Activated gamma-delta T cell (primary cell): ENCODE measurements at regions not wholly inside any gene's neighbourhood (a gene's known extent, or its start where the extent isn't known, plus 50 kb on each side); places are given as distances from the start of the nearest gene placed in this dataset.

Experiments used
- DNase-seq: peaks from one replicate; lab custom pipeline; 2025; lab: John Stamatoyannopoulos, UW

- DNase-seq: no peak
Measured at GRCh38 chr6:105907991-105908390, 178.1 kb upstream of the PRDM1 start.

DNA sequence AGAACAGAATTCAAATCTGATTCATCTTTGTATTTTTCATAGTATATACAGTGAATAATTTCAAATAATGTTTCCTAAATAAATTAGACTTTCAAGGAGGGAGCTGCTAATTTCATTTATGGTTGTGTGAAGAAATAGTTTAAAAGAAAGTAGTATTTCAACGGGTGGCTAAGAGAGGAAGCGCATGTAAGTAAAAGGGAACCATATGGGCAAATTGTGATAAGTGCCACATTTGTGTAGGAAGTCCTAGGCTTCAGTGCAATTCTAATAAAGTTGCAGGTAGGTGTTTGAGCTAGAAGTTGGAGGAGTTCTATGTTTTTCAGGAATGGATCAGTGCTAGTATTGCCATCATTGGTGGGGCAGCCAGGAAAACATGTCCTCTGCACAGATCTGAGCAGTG, 178.8 kb upstream of the PRDM1 start:
- DNase-seq: no peak

DNA sequence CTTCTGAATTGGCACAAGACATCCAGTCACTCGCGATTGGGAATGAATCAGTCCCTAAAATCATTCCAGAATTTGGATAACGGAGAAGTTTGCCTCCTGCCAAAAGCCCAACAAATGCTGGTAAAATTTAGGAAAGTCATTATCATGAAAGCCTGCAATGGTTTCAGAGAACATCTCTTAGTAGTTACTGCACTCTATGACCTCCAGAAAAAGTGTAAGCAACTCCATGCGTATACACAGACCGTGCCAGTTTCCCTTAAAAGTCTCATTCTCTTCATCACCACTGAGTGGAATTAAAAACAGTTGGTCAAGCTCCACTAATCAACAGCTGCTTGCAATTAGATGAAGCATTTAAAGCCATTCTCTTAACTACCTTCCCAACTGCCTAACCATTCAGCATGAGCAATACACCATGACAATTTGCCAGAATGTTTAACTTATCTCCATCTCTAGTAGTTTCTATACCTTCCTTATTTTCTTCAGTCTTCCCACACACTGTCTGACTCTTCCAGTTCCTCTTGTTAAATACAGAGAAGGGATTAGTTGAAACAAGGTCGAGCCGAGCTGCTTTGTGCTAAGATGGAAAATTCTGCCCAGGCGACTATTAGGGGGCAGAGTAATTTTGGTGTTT, 183.6 kb upstream of the PRDM1 start:
- no peak for DNase-seq

GRCh38 chr6:105901583-105901982, 184.6 kb upstream of the PRDM1 start:
- DNase-seq: no peak

GRCh38 chr6:105900125-105900937, 185.8 kb upstream of the PRDM1 start:
- no peak for DNase-seq

GRCh38 chr6:105898286-105898685, 187.8 kb upstream of the PRDM1 start:
- no peak for DNase-seq

GRCh38 chr6:105897131-105897530, 189.0 kb upstream of the PRDM1 start:
- DNase-seq: no peak

- no peak for DNase-seq
Measured at GRCh38 chr6:105896821-105897095, 189.4 kb upstream of the PRDM1 start.

DNA sequence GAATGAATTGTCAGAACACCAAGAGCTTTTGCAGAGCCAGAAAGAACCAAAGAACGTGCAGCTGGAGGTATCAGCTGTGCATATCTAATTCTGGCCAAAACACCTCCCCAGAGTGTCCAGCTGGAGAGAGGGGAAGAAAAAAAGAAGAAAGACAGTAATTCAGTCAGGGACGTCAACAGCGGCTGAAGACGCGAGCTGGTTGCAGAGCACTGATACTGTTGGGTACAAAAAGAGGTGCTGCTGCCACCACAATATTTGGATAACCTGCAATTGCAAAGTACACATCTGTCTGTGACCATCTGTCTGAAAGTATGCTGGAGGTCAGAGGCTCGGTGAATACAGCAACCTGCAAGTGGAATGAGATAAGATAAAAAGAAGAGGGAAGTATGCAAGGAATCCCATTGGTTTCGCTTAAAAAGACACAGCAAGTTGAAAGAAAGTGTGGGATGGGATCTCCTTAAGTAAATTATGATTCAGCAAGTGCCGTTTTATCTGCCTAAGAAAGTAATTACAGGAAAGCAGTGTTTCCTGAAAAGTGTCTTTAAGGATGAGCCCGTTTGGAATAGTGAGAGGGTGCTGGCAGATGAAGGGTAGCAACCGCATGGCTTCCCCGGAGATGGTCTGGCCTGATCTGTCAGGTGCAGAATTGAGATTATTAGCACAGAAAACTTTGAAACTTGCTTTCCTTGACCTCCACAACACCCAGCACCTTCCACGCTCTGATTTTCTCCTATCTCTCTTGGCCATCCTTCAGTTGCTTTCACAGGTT, 189.9 kb upstream of the PRDM1 start:
- no peak for DNase-seq

- no peak for DNase-seq
Measured at GRCh38 chr6:105894556-105894955, 191.6 kb upstream of the PRDM1 start.

DNA sequence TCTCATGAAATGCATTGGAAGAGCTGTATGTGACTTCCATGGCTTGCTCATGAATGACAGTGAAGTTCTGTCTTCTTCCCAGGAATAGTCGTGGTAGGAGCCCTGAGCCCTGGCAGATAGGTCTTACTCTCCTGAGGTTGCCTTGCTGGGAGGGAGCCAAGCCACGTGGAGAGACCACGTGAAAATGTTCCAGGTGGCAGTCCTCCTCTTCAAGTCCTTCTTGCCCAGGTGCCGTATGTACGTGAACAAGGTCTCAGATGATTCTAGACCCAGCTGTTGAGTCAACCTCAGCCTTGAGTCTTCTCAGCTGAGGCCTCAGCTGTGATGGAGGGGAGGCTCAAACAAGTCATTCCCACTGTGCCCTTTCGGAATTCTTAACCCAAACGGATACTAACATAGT, 192.4 kb upstream of the PRDM1 start:
- DNase-seq: no peak

DNA sequence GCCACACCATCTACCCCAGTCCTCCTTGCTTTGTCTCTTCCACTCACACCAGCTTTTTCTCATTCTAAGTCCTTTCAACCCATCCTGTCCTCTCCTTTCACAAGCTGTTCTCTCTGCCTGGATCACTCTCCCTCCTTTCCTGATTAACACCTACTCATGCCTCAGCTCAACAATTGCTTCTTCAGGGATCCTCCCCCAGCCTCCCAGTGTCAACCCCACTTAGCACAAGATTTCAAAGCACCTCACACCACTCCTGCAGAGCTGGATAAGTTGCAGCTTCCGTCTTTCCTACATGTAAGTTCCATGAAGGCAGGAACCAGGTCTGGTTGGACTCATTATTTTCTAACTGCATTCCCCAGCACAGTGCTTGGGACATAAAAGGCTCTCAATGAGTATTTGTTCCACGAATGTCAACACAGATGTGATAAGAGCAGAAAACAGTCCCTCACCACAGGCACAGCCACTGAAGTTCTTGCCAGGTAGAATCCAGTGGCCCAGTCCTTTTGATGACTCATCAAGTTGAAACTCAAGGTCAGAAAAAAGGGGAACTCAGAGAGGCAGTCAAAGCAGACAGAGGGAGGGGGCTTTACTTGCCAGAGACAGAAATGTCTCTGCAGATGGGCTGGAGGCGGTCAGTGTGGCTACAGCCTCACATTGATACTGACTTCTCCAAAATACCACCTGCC, 193.4 kb upstream of the PRDM1 start:
- DNase-seq: no peak

DNA sequence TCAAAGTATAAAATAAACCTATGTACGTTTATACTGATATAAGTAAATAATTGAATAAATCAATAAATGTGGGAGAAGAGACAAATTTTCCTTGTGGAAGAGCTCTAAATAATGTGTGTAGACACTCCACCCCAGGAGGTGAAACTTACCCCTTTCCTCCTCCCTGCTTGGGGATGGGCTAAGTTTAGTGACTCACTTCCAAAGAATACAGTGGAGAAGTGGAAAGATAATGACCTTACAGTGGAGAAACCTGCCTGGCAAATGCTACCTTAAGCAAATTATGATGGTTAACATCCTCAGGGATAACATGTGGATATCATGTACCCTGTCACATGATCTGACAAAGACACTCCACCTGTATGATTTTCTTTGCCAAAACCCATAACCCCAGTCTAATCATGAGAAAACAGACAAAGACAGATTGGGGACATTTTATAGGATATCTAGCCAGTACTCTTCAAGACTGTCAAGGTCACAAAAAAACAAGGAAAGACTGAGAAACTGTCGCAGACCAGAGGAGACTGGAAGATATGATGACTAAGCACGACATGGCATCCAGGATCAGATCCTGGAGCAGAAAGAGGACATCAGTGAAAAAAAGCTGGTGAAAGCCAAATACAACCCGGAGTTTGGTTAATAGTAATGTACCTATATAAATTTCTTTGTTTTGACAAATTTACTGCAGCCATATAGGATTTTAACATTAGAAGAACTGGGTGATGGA, 195.5 kb upstream of the PRDM1 start:
- no peak for DNase-seq

DNA sequence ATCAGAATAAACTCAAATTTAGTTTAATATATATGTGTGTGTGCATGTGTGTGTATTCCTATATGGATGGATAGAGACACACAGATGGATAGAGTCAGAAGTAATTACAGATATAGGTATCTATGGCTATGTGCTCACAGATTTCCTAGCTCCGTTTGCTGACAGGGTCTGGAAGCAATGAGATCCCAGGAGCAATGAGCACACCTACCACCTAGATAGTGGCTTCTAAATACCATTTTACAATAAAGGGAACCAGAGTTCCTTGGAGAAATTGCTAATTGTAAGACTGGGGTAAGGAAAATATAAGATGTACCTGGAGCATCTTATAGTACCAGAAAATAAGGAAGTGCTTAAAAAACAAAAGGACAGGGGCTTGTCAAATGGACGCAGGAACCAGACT, 196.2 kb upstream of the PRDM1 start:
- no peak for DNase-seq

GRCh38 chr6:105886814-105887544, 199.2 kb upstream of the PRDM1 start:
- no peak for DNase-seq

- DNase-seq: no peak
Measured at GRCh38 chr6:105886066-105886813, 199.9 kb upstream of the PRDM1 start.

GRCh38 chr6:105884426-105884825, 201.7 kb upstream of the PRDM1 start:
- no peak for DNase-seq

DNA sequence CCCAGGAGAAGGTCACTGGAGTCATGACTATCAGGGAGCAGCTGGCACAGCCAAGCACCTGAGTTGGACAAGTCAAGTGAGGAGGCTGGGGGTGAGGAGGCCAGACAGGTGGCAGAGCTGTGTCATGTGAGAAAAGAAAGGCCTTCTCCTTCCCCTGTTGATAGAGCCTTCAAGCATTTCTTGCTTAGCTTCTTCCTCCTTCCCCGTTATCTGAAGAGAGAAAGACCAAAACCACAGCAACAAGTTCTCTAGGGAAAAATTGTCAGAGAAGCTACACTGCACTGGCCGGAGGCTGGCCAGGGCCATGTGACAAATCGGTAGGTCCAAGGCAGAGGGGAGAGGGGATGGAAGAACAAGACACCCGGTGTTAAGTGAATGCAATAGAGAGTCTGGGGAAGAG, 202.1 kb upstream of the PRDM1 start:
- DNase-seq: no peak

- no peak for DNase-seq
Measured at GRCh38 chr6:105882828-105883227, 203.3 kb upstream of the PRDM1 start.

DNA sequence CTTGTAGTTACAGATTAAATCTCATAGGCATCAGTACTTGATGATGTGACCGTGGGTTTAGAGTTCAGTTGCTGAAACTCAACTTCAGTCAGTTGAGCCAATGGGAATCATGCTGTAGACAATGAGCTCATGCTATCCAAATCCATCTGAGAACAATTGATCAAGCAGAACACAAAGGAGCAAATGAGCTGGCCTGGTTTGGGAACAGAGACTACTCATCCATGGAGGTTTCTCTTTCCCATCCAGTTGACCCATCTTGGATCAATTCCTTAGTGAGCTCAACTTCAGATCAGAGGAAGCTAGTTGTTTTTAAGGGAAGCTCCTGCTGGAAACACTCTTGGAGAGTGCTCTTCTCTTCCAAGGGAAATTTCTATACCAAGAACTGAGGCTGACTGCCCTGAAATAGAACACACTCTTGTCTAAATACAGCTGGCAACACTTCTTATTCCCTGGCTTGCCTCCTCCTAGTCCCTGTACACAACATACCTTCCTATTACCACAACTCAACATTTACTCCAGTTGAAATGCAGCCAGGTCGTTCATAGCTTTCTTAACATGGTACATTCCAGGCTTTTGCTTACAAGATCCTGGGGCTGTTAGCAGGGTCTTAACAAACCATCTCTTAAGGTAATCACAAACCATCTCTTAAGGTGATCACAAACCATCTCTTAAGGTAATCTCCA, 203.9 kb upstream of the PRDM1 start:
- no peak for DNase-seq
